NCI-H524 treated with DMSO at 0.1 percent for 48 hours (cell line): ENCODE measurements at regions not wholly inside any gene's neighbourhood (a gene's known extent, or its start where the extent isn't known, plus 50 kb on each side); places are given as distances from the start of the nearest gene placed in this dataset.
"Not testable (repeated sequence)": the region's sequence is repeated elsewhere in the genome, so short reads cannot be mapped to it uniquely, and the experiment has no call there.

Source experiments
- DNase-seq: peaks from one replicate; lab custom pipeline; 2025; lab: John Stamatoyannopoulos, UW

DNA sequence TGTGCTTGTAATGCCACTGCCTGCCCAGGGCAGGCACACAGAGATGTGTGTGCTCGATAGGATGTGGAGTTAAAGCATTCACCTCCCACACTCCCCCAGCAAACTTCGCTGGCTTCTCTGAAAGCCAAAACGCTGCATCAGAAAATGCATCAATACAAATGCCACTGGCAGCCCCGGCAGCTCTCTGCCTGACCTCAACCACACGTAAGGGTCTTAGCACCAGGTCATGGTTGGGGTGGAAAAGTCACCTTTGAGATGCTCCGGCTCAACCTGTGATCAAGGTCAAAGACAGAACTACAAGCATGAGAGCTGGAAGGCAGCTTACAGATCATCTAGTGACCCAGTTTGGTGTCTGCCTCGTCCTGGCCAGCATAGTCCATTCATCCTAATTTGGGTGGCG is 114.4 kb upstream of the NANOS1 start:
- no peak for DNase-seq

DNA sequence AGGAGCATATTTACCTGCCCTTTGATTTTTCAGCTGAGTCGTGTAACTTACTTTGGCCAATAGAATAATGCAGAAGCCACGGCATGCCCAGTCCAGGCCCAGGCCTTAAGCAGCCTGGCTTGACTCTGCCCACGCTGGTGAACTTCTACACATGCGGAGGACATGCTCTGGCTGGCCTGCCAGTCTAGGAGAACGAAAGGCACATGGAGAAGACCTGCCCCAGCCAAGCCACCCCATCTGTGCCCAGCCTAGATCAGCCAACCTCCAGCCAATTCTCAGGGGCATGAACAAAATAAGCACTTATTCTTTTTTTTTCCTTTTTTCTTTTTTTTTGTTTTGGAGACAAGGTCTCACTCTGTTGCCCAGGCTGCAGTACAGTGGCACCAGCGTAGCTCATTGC is 112.7 kb upstream of the NANOS1 start:
- DNase-seq = no peak

DNA sequence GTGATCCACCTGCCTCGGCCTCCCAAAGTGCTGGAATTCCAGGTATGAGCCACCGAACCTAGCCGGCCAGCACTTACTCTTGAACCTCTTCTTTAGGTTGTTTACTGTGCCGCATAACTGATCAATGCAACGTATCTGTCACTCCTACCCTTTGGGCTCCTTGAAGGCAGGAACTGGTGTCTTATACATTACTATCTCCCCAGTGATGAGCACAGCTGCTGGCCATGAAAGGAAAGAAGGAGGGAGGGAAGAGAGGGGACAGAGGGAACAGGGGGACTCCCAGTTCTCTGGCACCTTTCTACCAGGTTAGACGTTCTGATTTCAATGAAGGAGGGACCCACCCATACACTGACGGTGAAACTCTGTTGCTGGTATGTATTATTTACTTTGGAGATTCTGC is 111.8 kb upstream of the NANOS1 start:
- DNase-seq = no peak

DNA sequence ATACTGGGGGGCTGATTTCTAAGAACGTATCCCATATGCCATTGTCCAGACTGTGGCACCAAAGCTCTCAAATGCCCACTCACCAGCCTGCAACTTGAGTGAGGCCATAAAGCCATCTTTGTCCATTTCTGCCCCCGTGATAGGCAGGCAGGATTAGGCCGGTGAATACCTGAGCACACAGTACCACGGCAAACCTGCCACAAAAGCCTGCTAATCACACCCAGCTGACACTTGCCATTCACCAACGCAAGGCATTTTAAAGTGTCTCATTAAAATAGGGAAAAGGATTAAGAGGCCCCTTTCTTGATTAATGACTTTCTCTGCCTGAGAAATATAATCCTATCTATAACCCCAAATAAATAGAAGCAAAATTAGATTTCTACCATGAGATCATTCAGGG is 111.4 kb upstream of the NANOS1 start:
- peak; percentile 80 for DNase-seq

DNA sequence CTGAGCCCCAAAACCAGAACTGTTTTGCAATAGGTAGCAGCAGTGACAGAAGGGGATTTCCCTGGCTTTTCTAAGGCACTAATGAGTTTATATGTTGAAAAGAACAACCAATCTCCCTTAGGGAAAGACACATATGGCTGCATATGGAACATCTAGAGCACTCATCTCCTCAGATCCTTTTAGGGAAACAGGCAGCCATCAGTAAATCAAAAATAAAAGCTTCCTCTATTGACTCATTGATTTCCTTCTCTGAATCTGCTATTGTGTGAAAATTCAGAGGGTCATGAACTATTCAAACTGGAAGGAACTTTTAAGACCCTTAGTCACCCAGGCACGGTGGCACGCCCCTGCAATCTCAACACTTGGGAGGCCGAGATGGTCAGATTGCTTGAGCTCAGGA is 110.9 kb upstream of the NANOS1 start:
- DNase-seq = peak; percentile 80

DNA sequence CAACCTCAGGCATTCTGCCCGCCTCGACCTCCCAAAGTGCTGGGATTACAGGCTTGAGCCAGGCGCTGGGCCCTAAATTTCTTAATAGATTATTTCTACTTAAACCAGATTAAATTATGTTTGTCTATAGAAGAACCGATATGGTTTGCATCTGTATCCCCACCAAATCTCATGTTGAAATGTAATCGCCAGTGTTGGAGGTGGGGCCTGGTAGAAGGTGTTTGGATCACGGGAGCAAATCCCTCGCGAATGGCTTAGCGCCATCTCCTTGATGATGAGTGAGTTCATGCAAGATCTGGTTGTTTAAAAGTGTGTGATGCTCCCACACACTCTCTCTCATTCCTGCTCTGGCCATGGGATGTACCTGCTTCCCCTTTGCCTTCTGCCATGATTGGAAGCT is 109.3 kb upstream of the NANOS1 start:
- DNase-seq = no peak

DNA sequence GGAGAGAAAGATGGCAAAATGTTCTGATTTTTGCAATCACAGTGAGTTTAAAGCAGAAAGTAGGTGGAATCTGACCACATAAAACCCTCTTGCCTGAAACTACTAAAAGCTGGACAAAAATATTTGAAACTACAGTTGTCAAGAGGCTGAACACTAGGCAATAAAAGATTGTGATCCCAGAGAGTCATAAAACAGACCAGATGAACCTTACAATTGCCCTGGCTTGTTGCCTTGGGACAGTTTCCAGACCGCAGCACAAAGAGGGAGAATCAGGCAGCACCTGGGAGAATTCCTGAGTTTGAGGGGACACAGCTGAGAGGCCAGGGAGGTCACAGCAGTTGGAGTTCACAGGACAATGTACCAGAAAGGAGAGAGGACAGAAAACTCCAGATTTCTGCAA is 107.3 kb upstream of the NANOS1 start:
- no peak for DNase-seq

DNA sequence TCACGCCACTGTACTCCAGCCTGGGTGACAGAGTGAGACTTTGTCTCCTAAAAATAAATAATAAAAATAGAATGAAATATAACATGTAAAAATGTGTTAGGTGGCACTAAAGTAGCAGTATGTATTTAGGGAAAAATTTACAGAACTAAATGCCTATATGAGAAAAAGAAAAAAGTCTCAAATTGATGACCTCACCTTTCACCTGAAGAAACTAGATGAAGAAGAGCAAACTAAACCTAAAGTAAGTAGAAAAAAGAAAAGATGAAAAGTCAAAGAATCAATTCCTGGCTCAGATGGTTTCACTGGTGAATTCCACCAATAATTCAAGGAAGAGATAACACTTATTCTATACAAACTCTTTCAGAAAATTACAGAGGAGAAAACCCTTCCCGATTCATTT is 106.5 kb upstream of the NANOS1 start:
- no peak for DNase-seq

DNA sequence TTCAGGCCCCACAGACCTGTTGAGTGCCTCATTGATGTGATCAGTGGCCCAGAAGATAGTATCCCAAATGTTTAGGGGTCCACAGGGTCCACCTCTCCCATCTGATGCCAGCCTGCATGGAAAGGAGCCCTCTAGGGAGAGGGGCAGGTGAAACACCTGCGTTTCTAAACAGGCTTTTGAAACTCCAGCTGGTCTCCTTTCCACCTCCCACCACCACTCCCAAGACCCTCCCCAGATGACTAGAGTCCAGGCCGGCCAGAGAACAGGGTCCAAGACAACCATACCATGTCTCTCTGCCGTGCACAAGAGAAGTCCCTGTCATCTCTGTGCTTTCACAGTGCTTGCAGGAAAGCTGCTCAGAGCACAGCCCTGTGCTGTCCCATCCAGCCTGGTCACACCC is 105.0 kb upstream of the NANOS1 start:
- DNase-seq = no peak

DNA sequence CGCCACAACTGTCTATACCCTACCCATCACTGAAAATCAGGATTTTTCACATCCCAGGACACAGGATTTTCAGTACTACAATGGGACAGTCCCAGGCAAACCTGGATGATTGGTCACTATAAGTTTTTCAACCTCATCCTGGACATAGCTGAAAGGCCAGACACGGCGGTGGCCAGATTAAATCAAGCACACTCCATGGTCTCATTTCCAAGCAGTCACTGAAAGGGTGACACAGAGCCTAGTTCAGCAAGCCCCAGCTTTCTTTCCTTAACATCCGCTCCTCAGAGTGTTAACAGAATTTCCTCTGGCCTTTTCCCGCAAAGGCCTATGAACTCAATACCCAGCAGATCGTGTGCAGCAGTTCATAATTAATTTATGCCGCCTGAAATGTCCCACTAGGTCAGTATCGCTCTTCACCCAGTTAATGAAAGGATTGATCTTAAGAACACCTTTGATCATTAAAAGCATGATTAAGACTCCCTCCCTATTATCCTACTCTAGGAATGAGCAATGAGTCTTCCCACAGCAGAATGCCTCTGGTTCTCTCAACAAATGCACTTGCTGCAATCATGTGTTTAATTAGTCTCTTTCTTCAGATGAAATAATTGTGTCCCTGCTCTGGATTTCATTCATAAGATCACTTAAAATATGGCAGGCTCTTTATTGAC is 104.0 kb upstream of the NANOS1 start:
- peak; percentile 13 for DNase-seq

DNA sequence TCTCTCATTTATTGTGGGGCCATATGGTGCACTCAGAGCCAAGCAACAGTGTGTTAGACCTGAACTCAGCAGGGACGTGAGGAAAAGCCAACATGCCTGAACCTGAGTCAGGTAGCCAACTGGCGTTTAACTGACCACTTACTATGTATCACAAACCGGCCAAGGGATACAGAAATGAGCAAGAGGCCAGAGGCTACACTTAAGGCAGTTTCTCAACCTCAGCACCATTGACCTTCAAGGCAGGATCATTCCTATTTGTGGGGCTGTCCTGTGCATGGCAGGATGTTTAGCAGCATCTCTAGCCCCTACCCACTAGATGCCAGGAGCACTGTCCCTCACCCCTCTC is 103.5 kb upstream of the NANOS1 start:
- no peak for DNase-seq

DNA sequence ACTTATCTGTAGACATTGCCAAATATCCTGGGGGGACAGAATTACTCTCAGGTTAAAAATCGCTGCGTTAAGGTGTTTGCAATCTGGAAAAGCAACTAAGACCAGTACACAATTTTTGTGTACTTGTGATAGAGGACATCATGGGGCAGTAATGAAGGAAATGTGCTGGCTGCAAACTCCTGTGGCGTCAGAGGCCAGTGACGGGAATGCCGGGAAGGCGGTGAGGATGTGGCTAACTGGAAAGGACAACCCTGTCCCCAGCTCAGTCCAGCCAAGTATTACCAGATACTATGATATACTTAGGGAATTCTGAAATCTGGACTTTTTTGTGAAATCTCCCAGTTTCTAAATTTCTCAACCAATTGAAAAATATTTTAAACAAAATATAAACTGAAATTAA is 103.1 kb upstream of the NANOS1 start:
- DNase-seq = no peak

DNA sequence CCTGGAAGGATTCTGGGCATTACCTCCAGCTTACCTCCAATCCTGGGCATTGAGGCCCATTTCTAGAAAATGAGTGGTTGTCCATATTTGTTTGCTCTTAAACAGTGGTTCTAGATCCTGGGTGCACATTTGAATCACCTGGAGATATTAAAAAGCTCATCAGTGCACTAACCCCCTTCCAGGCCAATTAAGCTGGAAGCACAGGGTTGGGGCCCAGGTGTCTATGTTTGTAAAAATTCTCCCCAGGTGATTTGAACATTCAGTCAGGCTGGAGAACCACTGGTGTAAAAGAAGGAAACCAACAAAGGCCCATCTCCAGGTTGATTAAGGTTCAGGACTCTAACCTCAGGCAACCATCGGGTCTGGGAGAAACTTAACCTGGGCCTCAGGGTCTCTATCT is 102.6 kb upstream of the NANOS1 start:
- no peak for DNase-seq

DNA sequence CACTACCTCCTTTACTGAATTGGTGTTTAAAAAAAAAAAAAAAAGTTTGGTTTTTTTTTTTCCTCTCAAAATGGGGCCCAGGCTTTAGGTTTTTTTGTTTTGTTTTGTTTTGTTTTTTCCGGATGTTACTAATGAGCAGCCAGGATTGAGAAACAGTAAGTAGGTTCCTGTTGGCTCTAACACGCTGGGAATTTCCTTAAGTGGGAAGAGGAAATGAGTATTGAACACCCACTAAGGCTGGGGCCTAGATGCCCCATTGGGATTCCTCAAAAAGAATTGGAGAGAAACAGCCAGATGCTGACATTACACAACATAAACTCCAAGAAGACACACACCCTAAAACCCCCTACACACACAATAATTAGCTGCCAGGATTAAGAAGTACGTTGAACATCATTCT is 102.2 kb upstream of the NANOS1 start:
- no peak for DNase-seq

DNA sequence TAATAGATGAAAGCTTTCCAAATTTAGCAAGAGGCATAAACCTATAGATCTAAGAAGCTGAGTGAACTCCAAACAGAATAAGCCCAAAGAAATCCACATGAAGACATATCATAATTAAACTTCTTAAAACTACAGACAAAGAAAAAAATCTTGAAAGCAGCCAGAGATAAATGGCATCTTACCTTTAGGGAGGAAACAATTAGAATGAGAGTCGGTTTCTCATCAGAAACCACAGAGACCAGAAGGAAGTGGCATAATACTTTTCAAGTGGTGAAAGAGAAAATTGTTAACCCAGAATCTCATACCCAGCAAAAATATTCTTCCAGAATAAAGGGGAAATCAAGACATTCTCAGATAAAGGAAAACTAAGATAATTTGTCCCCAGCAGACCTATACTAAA is 98.9 kb upstream of the NANOS1 start:
- no peak for DNase-seq

DNA sequence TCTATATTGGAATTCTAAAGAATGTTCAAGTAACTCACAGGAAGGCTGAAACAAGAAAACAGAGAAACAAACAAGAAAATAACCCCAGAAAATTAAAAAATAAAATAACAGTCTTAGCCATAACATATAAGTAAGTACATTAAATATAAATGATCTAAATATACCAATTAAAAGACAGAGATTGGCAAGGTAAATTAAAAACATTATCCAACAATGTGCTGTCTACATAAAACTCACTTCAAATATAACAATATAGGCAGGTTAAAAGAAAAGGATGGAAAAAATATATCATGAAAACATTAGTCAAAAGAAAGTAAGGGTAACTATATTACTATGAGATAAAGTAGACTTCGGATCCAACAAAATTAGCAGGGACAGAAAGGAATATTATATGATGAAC is 98.1 kb upstream of the NANOS1 start:
- no peak for DNase-seq

DNA sequence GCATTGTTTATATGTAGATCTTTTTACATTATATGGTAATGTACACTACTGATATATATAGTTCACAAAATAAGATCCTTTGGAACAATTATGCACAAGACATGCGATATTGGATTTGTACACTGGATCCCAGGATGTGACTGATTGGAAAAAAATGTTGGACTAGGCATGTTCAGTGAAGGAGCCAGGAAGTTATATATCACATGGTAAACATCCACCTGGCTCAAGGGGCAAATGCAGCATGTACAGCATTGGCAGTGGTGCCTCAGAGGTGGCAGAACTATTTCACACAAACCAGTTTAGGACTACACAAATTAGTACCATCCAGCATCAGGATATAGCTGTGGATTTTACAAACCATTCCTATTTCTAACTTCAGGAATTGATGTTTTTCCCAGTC is 97.4 kb upstream of the NANOS1 start:
- not testable (repeated sequence) for DNase-seq

DNA sequence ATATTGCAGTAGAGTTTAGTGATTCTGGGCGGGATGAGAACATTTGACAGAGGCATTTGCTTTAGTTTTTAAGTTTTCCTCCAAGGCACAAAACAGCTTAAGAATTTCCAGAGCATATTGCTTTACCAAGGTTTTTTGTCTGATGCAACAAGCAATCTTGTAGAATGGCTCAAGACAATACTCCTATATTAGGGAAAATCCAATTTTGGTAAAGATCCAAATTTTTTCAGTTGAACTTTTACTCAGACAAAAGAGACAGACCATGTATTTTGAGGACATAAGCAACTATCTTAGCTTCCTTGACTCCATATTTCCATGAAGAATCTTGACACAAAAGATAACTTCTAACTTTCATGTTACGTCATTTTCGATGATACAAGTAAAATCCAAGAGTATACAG is 92.3 kb upstream of the NANOS1 start:
- no peak for DNase-seq

DNA sequence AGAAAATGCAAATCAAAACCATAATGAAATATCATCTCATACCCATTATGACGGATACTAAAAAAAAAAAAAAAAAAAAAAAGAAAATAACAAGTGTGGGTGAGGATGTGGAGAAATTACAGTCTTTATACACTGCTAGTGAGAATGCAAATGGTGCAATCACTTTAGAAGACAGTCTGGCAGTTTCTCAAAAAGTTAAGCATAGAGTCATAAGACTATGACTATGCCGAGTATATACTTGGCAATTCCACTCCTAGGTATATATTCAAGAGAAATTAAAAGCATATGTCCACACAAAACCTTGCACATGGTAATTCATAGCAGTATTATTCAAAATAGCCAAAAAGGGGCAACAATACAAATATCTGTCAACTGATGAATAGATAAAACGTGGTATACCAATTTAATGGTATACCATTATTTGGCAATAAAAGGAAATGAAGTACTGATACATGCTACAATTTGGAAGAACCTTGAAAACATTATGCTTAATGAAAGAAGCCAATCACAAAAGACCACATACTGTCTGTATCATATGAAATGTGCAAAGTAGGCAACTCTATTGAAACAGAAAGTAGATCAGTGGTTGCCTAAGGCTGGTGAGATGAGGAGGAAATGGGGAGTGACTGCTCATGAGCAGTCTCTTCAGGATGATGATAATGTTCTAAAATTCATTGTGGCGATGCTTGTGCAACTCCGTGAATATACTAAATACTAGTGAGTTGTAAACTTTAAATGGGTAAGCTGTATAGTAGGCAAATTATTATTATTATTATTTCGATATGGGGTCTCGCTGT is 90.1 kb upstream of the NANOS1 start:
- DNase-seq = no peak

DNA sequence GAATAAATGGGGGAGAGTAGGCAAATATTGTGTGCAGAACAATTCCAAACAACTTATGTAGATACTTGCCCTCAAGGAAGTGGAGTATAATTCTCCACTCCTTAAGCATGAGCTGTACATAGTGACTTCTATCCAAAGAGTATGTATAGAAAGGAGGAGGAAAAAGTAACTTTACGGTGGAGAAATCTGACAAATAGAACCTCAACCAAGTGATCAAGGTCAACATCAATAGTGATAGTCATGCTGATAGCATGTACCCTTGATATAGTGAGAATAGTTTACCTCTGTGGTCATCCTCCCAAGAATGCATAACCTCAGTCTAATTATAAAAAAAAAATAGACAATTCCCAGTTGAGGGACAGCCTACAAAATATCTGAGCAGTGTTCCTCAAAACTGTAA is 89.1 kb upstream of the NANOS1 start:
- no peak for DNase-seq

DNA sequence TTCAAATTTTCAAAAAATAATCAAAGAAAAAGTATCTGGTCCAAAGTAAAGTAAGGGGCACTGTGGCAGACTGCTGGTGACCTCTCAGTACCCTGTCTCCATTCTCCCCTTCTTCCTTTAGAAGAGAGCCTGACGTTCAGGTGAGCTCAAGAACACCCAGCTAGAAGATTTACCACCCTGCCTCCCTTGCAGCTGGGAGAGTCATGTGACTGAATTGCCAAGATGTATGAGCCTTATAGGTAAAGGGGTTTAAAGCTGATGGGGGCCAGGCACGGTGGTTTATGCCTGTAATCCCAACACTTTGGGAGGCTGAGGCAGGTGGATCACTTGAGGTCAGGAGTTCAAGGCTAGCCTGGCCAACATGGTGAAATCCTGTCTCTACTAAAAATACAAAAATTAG is 86.3 kb upstream of the NANOS1 start:
- no peak for DNase-seq

DNA sequence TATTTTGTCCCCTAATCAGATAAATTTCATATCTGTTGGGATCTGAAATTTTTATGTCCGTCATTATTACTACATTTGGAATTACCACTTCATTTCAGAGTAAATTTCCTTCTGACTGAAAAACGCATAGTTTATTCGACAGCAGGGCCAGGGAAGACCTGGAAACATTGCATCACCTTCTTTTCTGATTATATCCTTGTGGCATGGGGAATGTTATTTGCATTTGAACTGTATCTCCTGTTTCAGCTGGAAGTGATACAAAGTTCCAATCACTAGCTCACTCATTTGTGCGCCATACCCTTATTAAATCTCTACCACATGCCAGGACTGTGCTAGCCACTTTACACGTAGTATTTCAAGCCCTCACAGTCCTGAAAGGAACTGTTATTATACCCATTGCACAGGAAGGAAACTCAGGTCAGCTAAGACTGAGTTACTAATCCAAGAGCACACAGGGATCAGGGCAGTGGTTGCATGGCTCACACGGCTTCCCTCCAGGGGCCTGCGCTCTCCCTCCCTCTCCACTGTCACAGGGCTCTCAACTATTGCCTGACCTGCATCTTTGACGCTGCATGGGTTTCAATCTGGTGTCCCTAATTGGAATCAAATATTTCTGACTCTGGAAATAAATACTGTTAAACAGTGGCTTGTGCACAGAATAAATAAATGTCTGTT is 84.4 kb upstream of the NANOS1 start:
- no peak for DNase-seq

DNA sequence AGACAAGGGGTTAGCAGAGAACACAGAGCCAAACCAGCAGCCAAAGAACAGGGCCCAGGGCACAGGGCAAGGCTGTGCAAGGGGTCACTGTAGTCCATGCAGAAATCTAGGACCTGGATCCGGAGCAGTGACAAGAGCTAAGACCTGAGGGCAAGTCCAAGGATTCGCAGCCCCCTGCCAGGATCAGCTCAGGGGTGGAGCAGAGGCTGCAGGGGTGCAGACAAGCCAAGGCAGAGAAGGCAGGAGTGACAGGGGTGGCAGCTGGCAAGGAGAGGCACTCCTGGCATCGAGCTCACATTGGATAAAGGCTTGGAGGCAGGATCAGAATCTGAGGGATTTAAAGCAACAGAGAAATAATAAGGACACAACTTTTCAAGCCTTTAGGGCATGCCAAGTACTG is 80.7 kb upstream of the NANOS1 start:
- DNase-seq = no peak
